NOMO-1 treated with DMSO at 0.1 percent for 48 hours (cell line): ENCODE measurements at regions not wholly inside any gene's neighbourhood (a gene's known extent, or its start where the extent isn't known, plus 50 kb on each side); places are given as distances from the start of the nearest gene placed in this dataset.
"Not testable (repeated sequence)": the region's sequence is repeated elsewhere in the genome, so short reads cannot be mapped to it uniquely, and the experiment has no call there.

Experiments used
- DNase-seq: peaks from one replicate; lab custom pipeline; 2025; ENCODE audit not compliant: unreplicated experiment; lab: John Stamatoyannopoulos, UW

- not testable (repeated sequence) for DNase-seq
These were observed 77.5 kb downstream of the SNX5 start for GRCh38 chr20:17891131-17891530.

DNA sequence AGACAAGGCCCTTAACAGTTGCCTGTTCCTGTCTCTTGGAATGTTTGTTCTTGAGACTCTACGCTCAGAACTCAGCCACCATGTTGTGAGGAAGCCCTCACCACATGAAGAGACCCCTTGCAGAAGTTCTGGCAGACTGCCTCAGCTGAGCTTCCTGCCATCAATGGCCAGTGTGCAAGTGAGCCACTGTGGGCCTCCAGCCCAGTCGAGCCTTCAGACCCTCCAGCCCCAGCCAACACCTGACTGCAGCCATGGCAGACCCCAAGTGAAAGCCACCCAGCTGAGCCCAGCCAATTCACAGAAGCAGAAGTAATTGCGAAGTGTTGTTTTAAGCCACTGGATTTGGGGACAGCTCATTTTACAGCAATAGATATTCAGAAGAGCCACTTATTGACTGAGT is 78.3 kb downstream of the SNX5 start:
- no peak for DNase-seq

GRCh38 chr20:17889226-17889625 is 79.4 kb downstream of the SNX5 start:
- DNase-seq, result no peak

GRCh38 chr20:17888044-17888443 is 80.5 kb downstream of the SNX5 start:
- DNase-seq, result no peak

DNA sequence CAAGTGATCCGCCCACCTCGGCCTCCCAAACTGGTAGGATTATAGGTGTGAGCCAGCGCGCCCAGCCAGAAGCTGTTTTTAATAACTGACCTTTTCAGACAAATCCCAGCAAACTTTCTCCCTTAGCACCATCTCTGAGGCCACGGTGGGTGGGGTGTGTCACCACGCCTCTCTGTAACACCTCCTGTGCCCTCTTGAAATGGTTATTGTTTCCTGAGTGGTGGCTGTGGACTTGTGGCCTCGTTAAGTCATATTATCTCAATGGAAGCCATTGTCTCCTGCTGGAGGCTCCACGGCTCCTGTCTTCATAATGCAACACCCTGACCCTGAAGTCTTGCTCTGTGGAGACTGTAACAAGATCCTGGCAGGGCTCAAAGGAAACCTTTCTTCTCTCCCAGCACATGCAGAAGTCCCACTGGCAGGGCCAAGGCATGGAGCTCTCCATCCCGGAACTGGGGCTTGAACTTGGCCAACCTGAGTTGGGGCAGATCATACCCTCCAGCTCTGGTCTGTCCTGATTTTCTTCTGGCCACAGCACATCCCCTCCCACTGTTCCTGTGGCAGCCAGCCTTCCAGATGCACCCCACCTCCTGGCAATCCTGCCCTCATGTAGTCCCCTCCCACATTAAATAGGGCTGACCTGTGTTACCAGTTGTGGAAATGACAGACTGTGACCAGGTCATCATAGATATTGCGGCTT is 81.1 kb downstream of the SNX5 start:
- no peak for DNase-seq

GRCh38 chr20:17885544-17885943 is 83.0 kb downstream of the SNX5 start:
- DNase-seq, result no peak

GRCh38 chr20:17885076-17885475 is 83.5 kb downstream of the SNX5 start:
- DNase-seq, result no peak

- no peak for DNase-seq
These were observed 84.1 kb downstream of the SNX5 start for GRCh38 chr20:17884307-17885003.

GRCh38 chr20:17883592-17884306 is 84.8 kb downstream of the SNX5 start:
- DNase-seq, result no peak

DNA sequence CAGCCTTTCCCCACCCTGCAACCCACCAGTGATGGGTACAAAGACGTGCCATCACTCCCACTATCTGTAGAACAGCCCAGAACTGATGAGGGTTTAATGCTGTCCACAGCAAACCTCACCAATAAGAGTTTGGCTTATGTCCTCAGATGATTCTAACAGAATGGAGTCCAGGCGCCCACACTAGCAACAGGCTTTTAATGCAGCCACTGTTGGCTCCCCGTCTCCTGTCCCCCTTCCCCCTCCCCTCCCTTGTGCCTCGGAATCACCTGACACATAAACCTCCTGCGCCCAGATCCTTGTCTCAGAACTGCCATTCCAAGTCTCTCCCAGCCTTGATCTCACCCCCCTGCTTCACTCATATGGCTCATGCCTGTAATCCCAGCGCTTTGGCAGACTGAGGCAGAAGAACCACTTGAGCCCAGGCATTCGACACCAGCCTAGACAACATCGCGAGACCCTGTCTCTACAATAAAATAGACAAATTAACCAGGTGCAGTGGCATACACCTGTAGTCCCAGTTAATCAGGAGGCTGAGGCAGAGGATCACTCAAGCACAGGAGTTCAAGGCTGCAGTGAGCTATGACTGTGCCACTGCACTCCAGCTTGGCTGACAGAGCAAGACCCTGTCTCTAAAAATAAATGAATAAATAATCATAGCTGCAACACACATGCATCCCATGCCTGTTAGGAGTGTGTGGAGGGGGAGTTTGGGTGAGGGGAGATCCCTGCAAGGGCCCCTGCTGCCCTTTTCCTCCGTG is 85.6 kb downstream of the SNX5 start:
- DNase-seq, result no peak

- DNase-seq, result no peak
These were observed 86.3 kb downstream of the SNX5 start for GRCh38 chr20:17882065-17882833.

- DNase-seq, result no peak
These were observed 86.9 kb downstream of the SNX5 start for GRCh38 chr20:17881741-17882064.

- no peak for DNase-seq
These were observed 89.5 kb downstream of the SNX5 start for GRCh38 chr20:17878912-17879602.

DNA sequence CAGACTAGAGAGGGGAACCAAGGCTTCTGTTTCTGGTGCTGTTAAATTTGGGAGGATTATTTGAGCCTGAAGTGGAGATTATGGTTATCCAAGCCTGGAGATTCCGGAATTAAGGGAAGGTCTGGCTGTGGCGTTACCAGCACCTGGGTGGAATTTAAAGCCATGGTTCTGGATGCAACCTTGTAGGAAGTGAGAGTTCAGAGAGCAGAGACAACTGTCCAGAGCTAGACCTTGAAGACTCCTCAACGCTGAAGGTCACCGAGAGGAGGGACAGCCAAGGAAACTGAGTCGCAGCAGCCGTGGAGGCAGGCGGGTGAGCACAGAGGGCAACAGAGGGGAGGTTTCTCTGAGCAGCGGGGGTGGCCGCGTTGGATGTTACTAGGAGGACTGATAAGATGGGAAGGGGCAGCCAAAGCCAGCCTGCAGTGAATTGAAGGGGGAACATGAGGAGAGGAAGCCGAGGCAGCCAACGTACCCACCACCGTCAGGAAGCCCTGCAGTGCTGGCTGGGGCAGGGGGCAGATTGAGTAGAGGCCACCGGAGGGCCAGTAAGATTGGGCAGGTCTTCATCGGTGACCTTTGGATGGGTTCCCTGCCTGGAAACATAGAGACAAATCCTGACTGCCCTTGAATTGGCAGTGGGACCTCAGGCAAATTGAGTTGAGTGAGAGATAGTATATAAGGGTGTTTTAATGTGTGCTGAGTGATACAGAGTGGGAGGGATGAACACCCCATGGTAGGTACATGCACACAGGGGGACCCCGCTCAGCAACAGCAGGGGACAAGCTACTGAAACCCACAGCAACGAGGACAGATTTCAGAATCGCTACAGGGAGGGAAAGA is 90.3 kb downstream of the SNX5 start:
- DNase-seq, result no peak

- no peak for DNase-seq
These were observed 92.6 kb downstream of the SNX5 start for GRCh38 chr20:17875981-17876385.

DNA sequence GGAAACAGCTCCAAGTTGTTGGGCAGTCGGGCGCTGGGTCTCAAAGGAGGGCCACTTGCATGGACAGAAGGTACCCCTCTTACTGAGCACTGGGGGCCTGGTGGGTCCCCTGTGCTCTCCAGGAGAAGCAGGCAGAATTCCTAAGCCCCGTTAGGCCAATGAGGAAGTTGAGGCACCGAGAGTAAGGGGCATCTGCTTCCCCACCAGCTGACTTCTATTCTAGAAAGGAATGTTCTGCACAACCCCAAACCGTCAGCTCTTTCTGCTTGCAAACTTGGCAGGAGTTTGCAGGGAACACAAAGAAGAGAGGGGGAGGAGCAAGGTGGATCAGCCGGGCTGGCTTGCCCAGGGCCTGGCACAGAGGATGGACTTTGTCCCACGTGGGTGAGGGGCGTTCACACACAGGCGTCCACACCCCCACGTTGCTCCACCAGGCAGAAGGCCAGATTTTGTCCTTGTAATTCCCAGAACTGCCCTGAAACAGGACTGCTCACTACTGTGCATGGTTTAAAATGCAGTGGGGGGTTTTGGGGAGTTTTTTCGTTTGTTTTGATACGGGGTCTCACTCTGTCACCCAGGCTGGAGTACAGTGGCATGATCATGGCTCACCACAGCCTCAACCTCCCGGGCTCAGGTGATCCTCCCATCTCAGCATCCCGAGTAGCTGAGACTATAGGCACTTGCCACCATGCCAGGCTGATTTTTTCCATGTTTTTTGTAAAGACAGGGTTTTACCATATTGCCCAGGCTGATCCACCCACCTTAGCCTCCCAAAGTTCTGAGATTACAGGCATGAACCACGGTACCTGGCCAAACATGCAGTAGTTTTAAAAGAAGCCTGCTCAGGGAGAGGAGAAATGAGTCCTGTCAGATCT is 93.3 kb downstream of the SNX5 start:
- DNase-seq, result no peak

DNA sequence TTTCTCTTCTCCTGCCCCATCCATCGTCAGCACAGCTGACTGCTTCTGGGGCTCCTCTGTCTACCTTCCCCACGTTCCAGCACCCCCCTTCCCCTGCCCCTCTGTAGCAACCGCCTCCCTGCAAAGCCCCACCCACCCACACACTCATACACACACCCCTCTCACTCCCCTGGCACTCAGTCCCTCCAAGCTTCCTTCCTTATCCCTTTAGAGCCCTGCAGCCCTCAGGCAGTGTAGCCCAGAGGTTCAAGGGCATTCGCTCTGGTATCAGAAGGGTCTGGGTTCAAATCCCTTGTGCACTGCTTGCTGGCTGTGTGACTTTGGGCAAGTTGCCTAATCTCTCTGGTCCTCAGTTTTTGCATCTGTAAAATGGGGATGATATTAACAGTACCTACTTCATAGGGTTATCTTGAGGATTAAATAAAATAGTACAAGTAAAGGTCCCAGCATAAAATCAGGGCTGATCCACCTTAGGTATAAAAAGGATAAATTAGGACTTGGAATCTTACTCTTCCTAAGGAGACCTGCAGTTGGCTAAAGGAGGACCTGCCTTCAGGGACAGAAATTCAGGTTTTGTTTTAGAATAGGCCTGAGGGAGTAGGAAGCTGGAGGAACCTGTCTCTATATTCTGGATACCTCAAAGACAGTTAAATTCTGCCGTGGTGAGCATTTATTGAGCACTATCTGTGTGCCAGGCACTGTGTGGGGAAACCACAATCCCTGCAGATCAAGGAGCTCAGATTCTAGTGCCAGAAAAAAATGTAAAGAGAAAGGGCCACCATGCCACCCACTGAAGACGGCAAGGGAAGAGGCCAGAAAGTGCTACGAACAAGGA is 94.1 kb downstream of the SNX5 start:
- no peak for DNase-seq
